ENCODE measurements at regions not wholly inside any gene's neighbourhood (a gene's known extent, or its start where the extent isn't known, plus 50 kb on each side); places are given as distances from the start of the nearest gene placed in this dataset.

- no peak overlapping the region for H3K27ac ChIP-seq (ENCODE audit: low read length)
- no peaks in the 10 kb centered on the region for H3F3A ChIP-seq (ENCODE audit: insufficient read depth, low read length, poor library complexity, severe bottlenecking)
- H2AFZ ChIP-seq (ENCODE audit: low read depth, low read length): no peak overlapping the region
- no peaks in the 10 kb centered on the region for H3K9me3 ChIP-seq (ENCODE audit: low read length)
- TF ChIP-seq RAD21 (conservative IDR thresholded peaks at IDR 0.05) (no peak), CTCF (IDR thresholded peaks at IDR 0.05; ENCODE audit: poor library complexity, severe bottlenecking) (no peak), EP300 (conservative IDR thresholded peaks at IDR 0.05; ENCODE audit: poor library complexity, severe bottlenecking) (no peak), SMC3 (conservative IDR thresholded peaks at IDR 0.05; ENCODE audit: poor library complexity) (no peak), TAF1 (IDR thresholded peaks at IDR 0.05; ENCODE audit: low read depth) (no peak)
- no peaks in the 10 kb centered on the region for H3K9me2 ChIP-seq (ENCODE audit: insufficient read depth, low read length)
- H4K20me1 ChIP-seq (ENCODE audit: insufficient read depth): no peaks in the 10 kb centered on the region
- H3K79me2 ChIP-seq (replicated peaks; ENCODE audit: insufficient read depth, low read length): no peaks in the 10 kb centered on the region
- H3K27me3 ChIP-seq (ENCODE audit: insufficient read depth, low read depth, low read length): no peaks in the 10 kb centered on the region
- H3K36me3 ChIP-seq (ENCODE audit: insufficient read depth, low read length): no peaks in the 10 kb centered on the region
- H3K9ac ChIP-seq (ENCODE audit: low read length): no peak overlapping the region
- no peak overlapping the region for H3K4me2 ChIP-seq (ENCODE audit: low read length)
- H3K4me3 ChIP-seq (ENCODE audit: low read length): no peak overlapping the region
Measured at GRCh38 chr11:129705341-129705740, 110.3 kb upstream of the TMEM45B start.

- Histone ChIP-seq H3K9ac (ENCODE audit: low read length) (no peak overlapping the region), H2AFZ (ENCODE audit: low read depth, low read length) (no peak overlapping the region), H3K4me3 (ENCODE audit: low read length) (no peak overlapping the region), H3K9me3 (ENCODE audit: low read length) (no peaks in the 10 kb centered on the region), H3K9me2 (ENCODE audit: insufficient read depth, low read length) (no peaks in the 10 kb centered on the region), H3K4me2 (ENCODE audit: low read length) (no peak overlapping the region), H4K20me1 (ENCODE audit: insufficient read depth) (no peaks in the 10 kb centered on the region), H3K36me3 (ENCODE audit: insufficient read depth, low read length) (no peaks in the 10 kb centered on the region), H3K79me2 (replicated peaks; ENCODE audit: insufficient read depth, low read length) (no peaks in the 10 kb centered on the region), H3K27ac (ENCODE audit: low read length) (no peak overlapping the region), H3K27me3 (ENCODE audit: insufficient read depth, low read depth, low read length) (no peaks in the 10 kb centered on the region), H3F3A (ENCODE audit: insufficient read depth, low read length, poor library complexity, severe bottlenecking) (no peaks in the 10 kb centered on the region)
- no peak for TF ChIP-seq CTCF (IDR thresholded peaks at IDR 0.05; ENCODE audit: poor library complexity, severe bottlenecking)
- no peak for TF ChIP-seq MXI1 (conservative IDR thresholded peaks at IDR 0.05; ENCODE audit: poor library complexity, severe bottlenecking)
- no peak for TF ChIP-seq EZH2 (IDR thresholded peaks at IDR 0.05; ENCODE audit: borderline replicate concordance, insufficient read depth, low read length, poor library complexity, severe bottlenecking)
- TF ChIP-seq REST (IDR thresholded peaks at IDR 0.05; ENCODE audit: borderline replicate concordance): no peak
- no peak for TF ChIP-seq RAD21 (conservative IDR thresholded peaks at IDR 0.05)
- TF ChIP-seq SMC3 (conservative IDR thresholded peaks at IDR 0.05; ENCODE audit: poor library complexity): no peak
- no peak for TF ChIP-seq TAF1 (IDR thresholded peaks at IDR 0.05; ENCODE audit: low read depth)
- no peak for TF ChIP-seq POLR2AphosphoS5 (IDR thresholded peaks at IDR 0.05)
- TF ChIP-seq EP300 (conservative IDR thresholded peaks at IDR 0.05; ENCODE audit: poor library complexity, severe bottlenecking): no peak
Measured at GRCh38 chr11:129705933-129706332, 109.7 kb upstream of the TMEM45B start.
